ENCODE measurements at regions not wholly inside any gene's neighbourhood (a gene's known extent, or its start where the extent isn't known, plus 50 kb on each side); places are given as distances from the start of the nearest gene placed in this dataset.
A peak's percentile ranks its signal among the peaks of the same experiment; 100 is the strongest.
"Not testable (repeated sequence)": the region's sequence is repeated elsewhere in the genome, so short reads cannot be mapped to it uniquely, and the experiment has no call there.

- DNase-seq: not testable (repeated sequence)
Measured at GRCh38 chr2:131828633-131829455, 301.2 kb downstream of the CCDC74A start.

GRCh38 chr2:131829456-131830241 lies 302.0 kb downstream of the CCDC74A start:
- not testable (repeated sequence) for DNase-seq

GRCh38 chr2:131830242-131830945 lies 302.7 kb downstream of the CCDC74A start:
- not testable (repeated sequence) for DNase-seq

- DNase-seq: not testable (repeated sequence)
Measured at GRCh38 chr2:131830946-131831310, 303.2 kb downstream of the CCDC74A start.

- not testable (repeated sequence) for DNase-seq
Measured at GRCh38 chr2:131831450-131832208, 303.9 kb downstream of the CCDC74A start.

GRCh38 chr2:131832209-131832780 lies 304.6 kb downstream of the CCDC74A start:
- not testable (repeated sequence) for DNase-seq

GRCh38 chr2:131832917-131833316 lies 305.2 kb downstream of the CCDC74A start:
- peak; percentile 2 for DNase-seq

GRCh38 chr2:131833367-131834202 lies 305.9 kb downstream of the CCDC74A start:
- DNase-seq: not testable (repeated sequence)

DNA sequence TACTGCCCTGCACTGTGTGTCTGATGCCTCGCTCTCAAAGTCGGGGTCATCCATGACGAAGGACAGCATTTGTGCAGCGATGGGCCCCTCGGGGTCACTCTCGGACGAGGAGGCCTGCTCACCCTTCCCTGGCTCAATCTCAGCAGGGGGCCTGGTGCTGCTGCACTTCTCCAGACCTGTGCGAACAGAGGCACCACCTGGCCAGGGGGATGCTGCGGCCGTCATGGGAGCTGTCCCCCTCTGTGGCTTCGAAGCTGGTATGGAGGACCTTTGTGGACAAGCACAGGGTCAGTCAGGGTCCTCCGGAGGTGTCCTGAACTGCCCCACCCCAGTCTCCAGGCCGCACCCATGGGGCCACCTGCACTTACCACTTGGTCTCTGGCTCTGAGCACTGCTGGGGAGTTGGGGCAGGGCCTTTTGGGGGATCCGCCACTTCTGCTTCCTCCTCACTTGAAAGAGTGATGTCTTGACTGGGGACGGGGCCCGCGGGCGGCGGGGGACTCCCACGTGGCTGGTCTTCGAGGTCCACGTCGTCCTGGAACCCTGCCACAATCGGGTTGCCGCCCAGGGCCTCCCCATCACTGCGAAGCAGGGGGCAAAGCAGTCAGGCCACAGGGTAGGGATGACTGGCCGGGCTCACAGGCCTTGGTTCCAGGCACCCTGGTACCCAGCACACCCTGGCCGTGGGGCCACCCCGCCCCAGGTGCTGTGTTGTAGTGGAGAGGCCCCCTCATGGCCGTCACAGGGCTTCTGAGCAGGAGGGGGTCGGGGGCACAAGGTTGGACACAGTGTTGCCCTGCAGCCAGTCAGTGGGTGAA lies 306.7 kb downstream of the CCDC74A start:
- DNase-seq: not testable (repeated sequence)

DNA sequence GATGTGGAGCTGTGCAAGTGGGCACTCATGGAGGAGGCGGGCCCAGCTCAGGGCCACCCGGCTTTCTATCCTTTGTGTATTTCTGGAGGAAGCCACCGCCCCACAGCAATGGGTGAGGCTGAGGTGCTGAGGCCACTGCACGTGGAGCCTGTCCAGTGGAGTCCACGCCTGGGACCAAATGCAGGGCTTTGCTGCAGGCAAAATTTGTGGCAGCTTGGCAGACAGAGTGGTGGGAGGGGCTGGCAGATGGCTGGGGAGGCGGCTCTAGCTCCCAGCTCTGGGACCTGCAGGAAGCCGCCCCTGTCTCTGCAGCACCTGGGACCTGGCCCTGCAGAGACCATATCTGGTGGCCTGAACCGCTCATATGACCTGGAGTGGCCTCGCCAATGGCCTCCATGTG lies 307.3 kb downstream of the CCDC74A start:
- not testable (repeated sequence) for DNase-seq

DNA sequence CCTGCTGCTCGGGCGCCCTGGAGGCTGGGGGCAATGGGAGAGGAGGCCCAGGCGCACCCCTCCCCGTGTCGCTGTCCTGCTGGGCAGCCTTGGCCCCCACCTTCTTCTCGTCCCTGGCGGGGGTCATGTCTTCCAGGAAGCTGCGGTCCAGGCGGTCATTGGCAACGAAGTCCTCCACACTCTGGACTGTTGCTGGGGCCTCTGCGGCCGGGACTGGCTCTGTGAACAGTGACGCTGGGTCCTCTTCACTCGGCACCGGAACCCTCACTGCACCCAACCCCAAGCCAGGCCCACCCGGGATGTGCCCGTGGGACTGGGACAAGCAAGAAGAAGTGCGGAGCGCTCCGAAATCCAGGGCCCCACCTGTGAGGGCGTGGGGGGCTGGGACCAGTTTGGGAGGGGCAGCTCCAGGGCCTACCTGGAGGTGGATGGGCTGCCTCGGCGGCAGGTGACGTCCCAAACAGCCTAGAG lies 308.0 kb downstream of the CCDC74A start:
- DNase-seq: no peak

GRCh38 chr2:131836116-131836515 lies 308.4 kb downstream of the CCDC74A start:
- DNase-seq: not testable (repeated sequence)

- not testable (repeated sequence) for DNase-seq
Measured at GRCh38 chr2:131844044-131844443, 316.4 kb downstream of the CCDC74A start.

DNA sequence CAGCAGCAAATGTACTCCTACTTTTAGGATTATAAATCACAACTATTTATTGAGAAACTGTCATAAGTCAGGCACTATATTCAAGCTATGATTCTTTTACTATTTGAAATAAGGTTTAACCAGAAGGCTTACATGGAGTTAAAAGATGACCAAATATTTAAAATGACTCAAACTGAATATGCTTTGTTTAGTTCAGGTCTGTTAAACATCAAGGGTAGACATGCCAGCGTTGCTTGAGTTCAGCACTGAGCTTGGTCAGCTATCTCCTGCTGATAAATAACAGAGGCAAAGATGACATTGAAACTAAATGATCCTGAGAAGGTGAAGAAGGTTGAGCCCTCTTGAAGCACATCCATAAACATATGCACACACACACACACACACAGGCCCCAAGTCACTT lies 305.6 kb downstream of the ANKRD30BL start:
- not testable (repeated sequence) for DNase-seq

- DNase-seq: peak; percentile 3
Measured at GRCh38 chr2:131858197-131858596, 303.6 kb downstream of the ANKRD30BL start.

Data from DMS79 treated with DMSO at 0.1 percent for 48 hours (cell line).